K562 (cell line): ENCODE measurements at regions not wholly inside any gene's neighbourhood (a gene's known extent, or its start where the extent isn't known, plus 50 kb on each side); places are given as distances from the start of the nearest gene placed in this dataset.
A peak's percentile ranks its signal among the peaks of the same experiment; 100 is the strongest.

Source experiments
- BHLHE40 ChIP-seq: IDR thresholded peaks from 2 replicates; pipeline ENCODE4 v1.6.1; 2011; ENCODE audit warnings: low read length, improper control_type of control experiment
- JUN ChIP-seq, 2 experiments: sonication (generic) in 1 of 2; formaldehyde crosslinking in 1 of 2; IDR thresholded peaks; 2 replicates each; pipeline versions ENCODE4 v1.6.1 to v1.8.0; 2012 to 2022; ENCODE audit warnings: borderline replicate concordance in 2 of 2, mild to moderate bottlenecking in 2 of 2, improper control_type of control experiment in 1 of 2, low read depth in 1 of 2, low read length in 1 of 2, missing genetic modification reagents in 1 of 2
- JUND ChIP-seq, 2 experiments: IDR thresholded peaks; 2 replicates in 1 of 2; 3 replicates in 1 of 2; pipeline ENCODE4 v1.6.1; 2011; ENCODE audit warnings: borderline replicate concordance in 2 of 2, low read depth in 2 of 2, low read length in 2 of 2, improper control_type of control experiment in 1 of 2, missing biosample characterization in 1 of 2, missing genetic modification characterization in 1 of 2, missing genetic modification reagents in 1 of 2
- KLF1 ChIP-seq: fragments of 450-650 bp; IDR thresholded peaks from 2 replicates; pipeline ENCODE4 v1.6.1; 2016; ENCODE audit warnings: missing genetic modification characterization, missing compliant biosample characterization
- MBD2 ChIP-seq: sonication (generic); IDR thresholded peaks from 2 replicates; pipeline ENCODE4 v1.6.1; 2016; ENCODE audit warnings: low read depth, borderline replicate concordance
- PHB2 ChIP-seq: fragments of 450-650 bp; IDR thresholded peaks from 2 replicates; pipeline ENCODE4 v1.6.1; 2017; ENCODE audit warnings: low read depth
- RERE ChIP-seq: sonication (generic); formaldehyde crosslinking; IDR thresholded peaks from 2 replicates; pipeline ENCODE4 v1.8.0; 2023; ENCODE audit warnings: missing genetic modification reagents, mild to moderate bottlenecking, borderline replicate concordance
- STAT6 ChIP-seq: sonication (generic); formaldehyde crosslinking; IDR thresholded peaks from 2 replicates; pipeline ENCODE4 v1.8.1; 2023; ENCODE audit warnings: mild to moderate bottlenecking, missing genetic modification reagents
- TFAP4 ChIP-seq: sonication (generic); formaldehyde crosslinking; IDR thresholded peaks from 2 replicates; pipeline ENCODE4 v1.8.0; 2022; ENCODE audit warnings: missing genetic modification reagents, mild to moderate bottlenecking, moderate library complexity, borderline replicate concordance
- ZNF695 ChIP-seq: fragments of 450-650 bp; formaldehyde crosslinking; IDR thresholded peaks from 2 replicates; pipeline ENCODE4 v1.4.0; 2020; ENCODE audit warnings: mild to moderate bottlenecking, moderate library complexity
- TF ChIP-seq, protein P1 (sequence below): fragments of 150-350 bp; conservative IDR thresholded peaks from 2 replicates; pipeline ENCODE4 v1.6.1; 2014; ENCODE audit warnings: low read length
- TF ChIP-seq, protein P2 (sequence below): sonication (generic); formaldehyde crosslinking; IDR thresholded peaks from 2 replicates; pipeline ENCODE4 v1.8.0; 2023; ENCODE audit warnings: mild to moderate bottlenecking, missing genetic modification reagents

- TF ChIP-seq, protein P1, sequence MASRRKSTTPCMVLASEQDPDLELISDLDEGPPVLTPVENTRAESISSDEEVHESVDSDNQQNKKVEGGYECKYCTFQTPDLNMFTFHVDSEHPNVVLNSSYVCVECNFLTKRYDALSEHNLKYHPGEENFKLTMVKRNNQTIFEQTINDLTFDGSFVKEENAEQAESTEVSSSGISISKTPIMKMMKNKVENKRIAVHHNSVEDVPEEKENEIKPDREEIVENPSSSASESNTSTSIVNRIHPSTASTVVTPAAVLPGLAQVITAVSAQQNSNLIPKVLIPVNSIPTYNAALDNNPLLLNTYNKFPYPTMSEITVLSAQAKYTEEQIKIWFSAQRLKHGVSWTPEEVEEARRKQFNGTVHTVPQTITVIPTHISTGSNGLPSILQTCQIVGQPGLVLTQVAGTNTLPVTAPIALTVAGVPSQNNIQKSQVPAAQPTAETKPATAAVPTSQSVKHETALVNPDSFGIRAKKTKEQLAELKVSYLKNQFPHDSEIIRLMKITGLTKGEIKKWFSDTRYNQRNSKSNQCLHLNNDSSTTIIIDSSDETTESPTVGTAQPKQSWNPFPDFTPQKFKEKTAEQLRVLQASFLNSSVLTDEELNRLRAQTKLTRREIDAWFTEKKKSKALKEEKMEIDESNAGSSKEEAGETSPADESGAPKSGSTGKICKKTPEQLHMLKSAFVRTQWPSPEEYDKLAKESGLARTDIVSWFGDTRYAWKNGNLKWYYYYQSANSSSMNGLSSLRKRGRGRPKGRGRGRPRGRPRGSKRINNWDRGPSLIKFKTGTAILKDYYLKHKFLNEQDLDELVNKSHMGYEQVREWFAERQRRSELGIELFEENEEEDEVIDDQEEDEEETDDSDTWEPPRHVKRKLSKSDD, result no peak
- 0 out of 2 replicates have a peak, but pooled peaks have one; percentile 9 for TF ChIP-seq MBD2
- no peak for TF ChIP-seq KLF1 (tag)
- peak; percentile 84; the same call in 1 of the 2 replicates for TF ChIP-seq TFAP4
- no peak for TF ChIP-seq STAT6 (CRISPR knock-in tag)
- TF ChIP-seq BHLHE40, result peak; percentile 85
- TF ChIP-seq RERE (CRISPR knock-in tag), result peak; percentile 87; the same call in 1 of the 2 replicates
- TF ChIP-seq JUND (IDR thresholded peaks at IDR 0.05; ENCODE audit: borderline replicate concordance, low read depth, low read length), result 0 out of 2 replicates have a peak, but pooled peaks have one; percentile 15
- TF ChIP-seq JUND (tag; IDR thresholded peaks at IDR 0.05; ENCODE audit: borderline replicate concordance, low read depth, low read length), result no peak
- TF ChIP-seq, protein P2, sequence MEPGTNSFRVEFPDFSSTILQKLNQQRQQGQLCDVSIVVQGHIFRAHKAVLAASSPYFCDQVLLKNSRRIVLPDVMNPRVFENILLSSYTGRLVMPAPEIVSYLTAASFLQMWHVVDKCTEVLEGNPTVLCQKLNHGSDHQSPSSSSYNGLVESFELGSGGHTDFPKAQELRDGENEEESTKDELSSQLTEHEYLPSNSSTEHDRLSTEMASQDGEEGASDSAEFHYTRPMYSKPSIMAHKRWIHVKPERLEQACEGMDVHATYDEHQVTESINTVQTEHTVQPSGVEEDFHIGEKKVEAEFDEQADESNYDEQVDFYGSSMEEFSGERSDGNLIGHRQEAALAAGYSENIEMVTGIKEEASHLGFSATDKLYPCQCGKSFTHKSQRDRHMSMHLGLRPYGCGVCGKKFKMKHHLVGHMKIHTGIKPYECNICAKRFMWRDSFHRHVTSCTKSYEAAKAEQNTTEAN (CRISPR knock-in tag), result no peak
- no peak for TF ChIP-seq ZNF695 (CRISPR knock-in tag)
- no peak for TF ChIP-seq JUN (IDR thresholded peaks at IDR 0.05; ENCODE audit: borderline replicate concordance, low read depth, low read length)
- TF ChIP-seq JUN (CRISPR knock-in tag; IDR thresholded peaks at IDR 0.05; ENCODE audit: borderline replicate concordance), result no peak
- TF ChIP-seq PHB2, result no peak
Observed at GRCh38 chr13:33542309-33543088, 256.9 kb upstream of the STARD13 start (continued).
